Ascending aorta (tissue), 2 donors: ENCODE measurements at regions not wholly inside any gene's neighbourhood (a gene's known extent, or its start where the extent isn't known, plus 50 kb on each side); places are given as distances from the start of the nearest gene placed in this dataset.

Experiments
- DNase-seq, 2 donors: peaks; one replicate each; pipeline ENCODE4 v3.0.0-alpha.2; 2019; ENCODE audit warnings: low spot score in 2 of 2
- H3K27ac ChIP-seq, 2 donors: fragments of 200-600 bp; sonication (generic); one replicate each; pipeline ENCODE4 v1.5.1; 2016 to 2017; ENCODE audit warnings: mild to moderate bottlenecking in 1 of 2
- H3K27me3 ChIP-seq: fragments of 200-600 bp; sonication (generic); one replicate; pipeline ENCODE4 v1.5.1; 2017
- H3K36me3 ChIP-seq, 2 donors: fragments of 200-600 bp; sonication (generic); one replicate each; pipeline ENCODE4 v1.5.1; 2016
- H3K4me1 ChIP-seq, 2 donors: fragments of 200-600 bp; sonication (generic); one replicate each; pipeline ENCODE4 v1.5.1; 2016 to 2017; ENCODE audit warnings: mild to moderate bottlenecking in 1 of 2
- H3K4me3 ChIP-seq, 2 donors: fragments of 200-600 bp; sonication (generic); one replicate each; pipeline ENCODE4 v1.5.1; 2016 to 2017; ENCODE audit warnings: mild to moderate bottlenecking in 1 of 2
- H3K9me3 ChIP-seq, 2 donors: fragments of 200-600 bp; sonication (generic); one replicate each; pipeline ENCODE4 v1.5.1; 2016
- intact Hi-C: fragments of 100-400 bp; cut with DNase I; formaldehyde crosslinking; loops from one replicate; pipeline ENCODE4 v1.15.1; 2023
- TF ChIP-seq, protein P1 (sequence below), 3 experiments: fragments of 200-600 bp in 2 of 3; fragments of 450-650 bp in 1 of 3; sonication (generic) in 2 of 3; IDR thresholded peaks; one replicate each; pipeline ENCODE4 v1.5.1; 2016 to 2019; ENCODE audit warnings: antibody characterized with exemption in 3 of 3, mild to moderate bottlenecking in 1 of 3, moderate library complexity in 1 of 3

DNA sequence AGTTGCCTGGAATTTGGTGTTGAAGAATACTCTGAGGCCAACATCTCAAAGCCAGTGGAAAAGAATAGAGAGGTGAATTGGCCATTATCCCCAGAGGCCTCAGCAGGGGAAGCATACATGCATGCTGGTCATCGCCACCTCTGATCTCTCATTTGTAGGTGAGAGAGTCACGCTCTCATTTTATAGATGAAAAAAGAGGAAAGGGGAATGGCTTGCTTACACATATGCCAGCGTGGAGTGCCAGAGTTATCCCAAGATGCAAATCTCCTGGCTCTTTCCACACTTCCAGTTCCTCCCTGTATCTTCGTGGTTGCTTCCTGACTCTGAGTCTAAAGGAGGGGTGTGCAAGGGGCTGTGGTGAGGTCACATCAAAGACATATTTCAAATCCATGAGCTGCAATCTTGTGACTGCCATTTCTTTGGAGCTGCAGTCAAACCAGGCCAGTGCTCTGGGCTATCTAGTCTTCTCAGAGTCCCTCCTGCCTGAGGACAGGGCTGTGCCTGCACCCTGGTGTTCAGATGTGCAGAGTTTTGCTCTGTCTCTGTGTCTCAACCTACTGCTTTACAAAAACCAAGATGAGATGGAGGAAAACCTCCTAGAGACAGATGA is 324.7 kb downstream of the MYCN start:
- no peak for DNase-seq
- Histone ChIP-seq H3K27me3 (no peaks in the 10 kb centered on the region), H3K4me1 (no peaks in the 10 kb centered on the region), H3K9me3 (no peaks in the 10 kb centered on the region), H3K4me3 (no peak overlapping the region), H3K36me3 (no peaks in the 10 kb centered on the region), H3K27ac (no peak overlapping the region)
- intact Hi-C loops: no loop called here
- TF ChIP-seq, protein P1, sequence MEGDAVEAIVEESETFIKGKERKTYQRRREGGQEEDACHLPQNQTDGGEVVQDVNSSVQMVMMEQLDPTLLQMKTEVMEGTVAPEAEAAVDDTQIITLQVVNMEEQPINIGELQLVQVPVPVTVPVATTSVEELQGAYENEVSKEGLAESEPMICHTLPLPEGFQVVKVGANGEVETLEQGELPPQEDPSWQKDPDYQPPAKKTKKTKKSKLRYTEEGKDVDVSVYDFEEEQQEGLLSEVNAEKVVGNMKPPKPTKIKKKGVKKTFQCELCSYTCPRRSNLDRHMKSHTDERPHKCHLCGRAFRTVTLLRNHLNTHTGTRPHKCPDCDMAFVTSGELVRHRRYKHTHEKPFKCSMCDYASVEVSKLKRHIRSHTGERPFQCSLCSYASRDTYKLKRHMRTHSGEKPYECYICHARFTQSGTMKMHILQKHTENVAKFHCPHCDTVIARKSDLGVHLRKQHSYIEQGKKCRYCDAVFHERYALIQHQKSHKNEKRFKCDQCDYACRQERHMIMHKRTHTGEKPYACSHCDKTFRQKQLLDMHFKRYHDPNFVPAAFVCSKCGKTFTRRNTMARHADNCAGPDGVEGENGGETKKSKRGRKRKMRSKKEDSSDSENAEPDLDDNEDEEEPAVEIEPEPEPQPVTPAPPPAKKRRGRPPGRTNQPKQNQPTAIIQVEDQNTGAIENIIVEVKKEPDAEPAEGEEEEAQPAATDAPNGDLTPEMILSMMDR (IDR thresholded peaks at IDR 0.05): no peak

DNA sequence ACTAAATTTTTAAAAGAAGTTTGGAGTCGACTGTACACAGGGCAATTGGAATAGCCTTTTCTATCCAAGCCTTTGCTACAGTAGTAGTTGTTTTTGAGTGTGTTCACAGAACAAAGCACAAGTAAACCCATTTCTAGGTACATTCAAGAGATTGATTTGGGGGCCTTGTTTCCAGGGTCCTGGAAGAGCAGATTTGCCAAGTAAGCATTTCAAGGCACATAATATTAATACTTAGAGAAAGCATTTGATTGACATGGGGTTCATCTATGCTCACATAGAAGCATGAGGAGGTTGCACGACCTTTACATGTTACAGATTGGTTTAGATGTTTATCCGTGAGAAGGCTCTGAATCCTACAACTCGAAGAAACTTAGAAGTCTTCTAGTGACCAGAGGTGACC is 324.1 kb downstream of the MYCN start:
- Histone ChIP-seq H3K4me1 (no peaks in the 10 kb centered on the region), H3K27ac (no peak overlapping the region), H3K9me3 (no peaks in the 10 kb centered on the region), H3K4me3 (no peak overlapping the region), H3K36me3 (no peaks in the 10 kb centered on the region), H3K27me3 (no peaks in the 10 kb centered on the region)
- no peak for DNase-seq
- intact Hi-C loops: no loop called here
- TF ChIP-seq, protein P1 (IDR thresholded peaks at IDR 0.05): no peak

DNA sequence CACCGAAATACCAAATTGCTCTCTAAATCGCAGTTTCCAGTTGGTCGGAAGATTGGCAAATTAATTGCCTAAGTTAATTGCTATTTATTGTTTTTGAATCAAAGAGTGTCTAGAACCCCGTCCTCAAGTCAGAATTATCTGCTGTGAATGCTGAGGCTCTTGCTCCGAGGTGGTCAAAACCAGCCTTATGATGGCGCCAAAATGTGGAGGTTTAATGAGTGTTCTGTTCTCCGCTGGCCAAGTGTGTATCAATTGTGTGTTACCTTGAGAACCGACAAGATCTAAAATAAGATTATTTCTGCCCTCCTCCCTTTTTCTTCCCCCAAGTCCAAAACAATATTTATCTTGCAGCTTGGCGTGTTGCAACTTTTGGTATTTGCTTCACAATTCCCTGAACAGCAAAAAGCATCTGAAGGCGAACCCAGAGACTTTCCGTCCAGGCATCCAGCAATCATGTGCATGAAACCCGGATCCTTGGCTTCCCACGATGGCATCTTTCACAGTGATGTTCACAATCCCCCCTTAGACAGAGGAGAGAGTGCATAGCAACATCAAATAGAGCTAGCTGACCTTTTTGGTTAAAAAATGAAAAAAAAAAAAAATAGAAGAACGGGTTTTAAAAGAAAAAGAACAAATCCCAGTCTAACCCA is 323.0 kb downstream of the MYCN start:
- H3K36me3 ChIP-seq: no peaks in the 10 kb centered on the region
- no peaks in the 10 kb centered on the region for H3K9me3 ChIP-seq
- no peak for DNase-seq
- H3K27me3 ChIP-seq: no peaks in the 10 kb centered on the region
- TF ChIP-seq, protein P1 (IDR thresholded peaks at IDR 0.05): no peak
- H3K27ac ChIP-seq: no peak overlapping the region
- no peaks in the 10 kb centered on the region for H3K4me1 ChIP-seq
- H3K4me3 ChIP-seq: no peak overlapping the region
- intact Hi-C loops: no loop called here

DNA sequence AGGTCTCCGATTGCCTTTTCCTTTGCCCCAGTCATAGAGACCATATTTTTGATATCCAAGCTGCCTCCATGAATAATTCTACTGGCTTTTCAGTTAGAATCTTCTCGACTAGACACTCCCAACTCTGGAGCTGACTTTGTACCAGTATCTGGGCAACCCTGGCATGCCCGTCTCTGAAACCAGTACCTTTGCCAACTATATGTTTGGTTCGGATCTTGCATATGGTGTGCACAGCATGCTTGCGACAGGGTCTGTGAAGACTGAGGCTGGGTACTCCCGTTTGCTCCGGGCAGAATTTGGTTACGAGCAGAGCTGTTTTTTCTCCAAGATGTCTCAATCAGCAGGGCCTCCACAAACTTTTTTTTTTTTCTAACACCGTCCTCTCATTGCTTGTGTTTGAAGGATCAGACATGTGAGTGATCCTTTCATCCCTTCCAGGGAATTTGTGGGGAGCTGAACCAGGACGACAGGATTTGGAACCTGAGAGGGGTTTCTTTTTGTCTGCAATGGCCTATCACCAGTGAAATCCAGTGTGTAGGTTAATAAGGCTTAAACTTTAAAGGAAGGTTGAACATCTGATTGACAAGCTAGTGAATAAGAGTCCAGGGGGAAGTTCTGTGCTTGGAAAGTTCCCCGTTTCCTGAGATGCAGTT is 322.3 kb downstream of the MYCN start:
- no peaks in the 10 kb centered on the region for H3K27me3 ChIP-seq
- DNase-seq: no peak
- TF ChIP-seq, protein P1 (IDR thresholded peaks at IDR 0.05): no peak
- H3K36me3 ChIP-seq: no peaks in the 10 kb centered on the region
- intact Hi-C loops: no loop called here
- no peaks in the 10 kb centered on the region for H3K9me3 ChIP-seq
- no peaks in the 10 kb centered on the region for H3K4me1 ChIP-seq
- no peak overlapping the region for H3K27ac ChIP-seq
- no peak overlapping the region for H3K4me3 ChIP-seq

DNA sequence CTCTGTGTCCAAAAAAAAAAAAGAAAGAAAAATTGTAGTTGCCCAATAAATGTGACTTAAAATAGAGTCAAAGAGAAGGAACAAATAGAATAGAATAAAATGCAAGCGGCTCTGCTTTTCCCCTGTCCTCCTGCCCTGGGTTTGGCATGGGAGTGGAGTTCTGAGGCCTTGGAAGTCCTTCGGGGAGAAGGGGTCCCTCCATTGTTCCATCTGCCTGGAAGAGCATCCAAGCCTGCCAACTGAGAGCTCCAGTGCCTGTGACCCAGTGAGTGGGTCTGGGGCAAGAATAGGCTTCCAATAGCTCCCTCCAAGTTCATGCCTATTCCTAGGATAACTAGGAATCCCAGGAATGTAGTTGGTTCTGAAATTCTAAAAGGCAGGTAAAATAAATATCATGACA is 321.4 kb downstream of the MYCN start:
- H3K9me3 ChIP-seq: no peaks in the 10 kb centered on the region
- H3K27ac ChIP-seq: no peak overlapping the region
- H3K36me3 ChIP-seq: no peaks in the 10 kb centered on the region
- no peak for DNase-seq
- H3K4me1 ChIP-seq: no peaks in the 10 kb centered on the region
- intact Hi-C loops: no loop called here
- no peak overlapping the region for H3K4me3 ChIP-seq
- TF ChIP-seq, protein P1 (IDR thresholded peaks at IDR 0.05): no peak
- no peaks in the 10 kb centered on the region for H3K27me3 ChIP-seq
